ENCODE measurements at regions not wholly inside any gene's neighbourhood (a gene's known extent, or its start where the extent isn't known, plus 50 kb on each side); places are given as distances from the start of the nearest gene placed in this dataset.

GRCh38 chr20:23283096-23283850, 67.3 kb upstream of the NXT1 start:
- ATAC-seq: no peak
- DNase-seq (ENCODE audit: missing footprints): no peak

GRCh38 chr20:23282546-23282945, 68.0 kb upstream of the NXT1 start:
- ATAC-seq (no peak), DNase-seq (ENCODE audit: missing footprints) (peak; percentile 72)
- intact Hi-C loops (cut with DNase I): no loop called here

More at GRCh38 chr20:23283096-23283850, 67.3 kb upstream of the NXT1 start:
- intact Hi-C loops (cut with DNase I): no loop called here

GRCh38 chr20:23282111-23282510, 68.5 kb upstream of the NXT1 start:
- intact Hi-C loops (cut with DNase I): no loop called here
- DNase-seq (ENCODE audit: missing footprints) (no peak), ATAC-seq (no peak)

GRCh38 chr20:23279836-23280235, 70.8 kb upstream of the NXT1 start:
- ATAC-seq: no peak
- intact Hi-C loops (cut with DNase I): no loop called here
- DNase-seq (ENCODE audit: missing footprints): no peak

- ATAC-seq: no peak
- no peak for DNase-seq (ENCODE audit: missing footprints)
- intact Hi-C loops (cut with DNase I): no loop called here
Observed at GRCh38 chr20:23278172-23278571, 72.4 kb upstream of the NXT1 start.

GRCh38 chr20:23277316-23277715, 73.3 kb upstream of the NXT1 start:
- DNase-seq (ENCODE audit: missing footprints) (no peak), ATAC-seq (no peak)
- intact Hi-C loops (cut with DNase I): no loop called here

GRCh38 chr20:23273776-23274175, 76.8 kb upstream of the NXT1 start:
- ATAC-seq (no peak), DNase-seq (ENCODE audit: missing footprints) (peak; percentile 18)
- intact Hi-C loops (cut with DNase I): no loop called here

- DNase-seq (ENCODE audit: missing footprints) (no peak), ATAC-seq (no peak)
- intact Hi-C loops (cut with DNase I): no loop called here
Observed at GRCh38 chr20:23272176-23273029, 78.2 kb upstream of the NXT1 start.

- intact Hi-C loops (cut with DNase I): no loop called here
- peak; percentile 53 for ATAC-seq
- DNase-seq (ENCODE audit: missing footprints): peak; percentile 44
Observed at GRCh38 chr20:23270382-23270911, 80.1 kb upstream of the NXT1 start.

- intact Hi-C loops (cut with DNase I): no loop called here
- no peak for ATAC-seq
- no peak for DNase-seq (ENCODE audit: missing footprints)
Observed at GRCh38 chr20:23269954-23270353, 80.6 kb upstream of the NXT1 start.

- ATAC-seq (no peak), DNase-seq (ENCODE audit: missing footprints) (no peak)
- intact Hi-C loops (cut with DNase I): no loop called here
Observed at GRCh38 chr20:23268792-23269354, 81.7 kb upstream of the NXT1 start.

GRCh38 chr20:23267909-23268308, 82.7 kb upstream of the NXT1 start:
- intact Hi-C loops (cut with DNase I): no loop called here
- ATAC-seq (no peak), DNase-seq (ENCODE audit: missing footprints) (no peak)

- intact Hi-C loops (cut with DNase I): no loop called here
- ATAC-seq (no peak), DNase-seq (ENCODE audit: missing footprints) (peak; percentile 23)
Observed at GRCh38 chr20:23266530-23267398, 83.8 kb upstream of the NXT1 start.

- DNase-seq (ENCODE audit: missing footprints) (no peak), ATAC-seq (peak; percentile 23)
- intact Hi-C loops (cut with DNase I): no loop called here
Observed at GRCh38 chr20:23265226-23265625, 85.4 kb upstream of the NXT1 start.

- no peak for ATAC-seq
- intact Hi-C loops (cut with DNase I): no loop called here
- no peak for DNase-seq (ENCODE audit: missing footprints)
Observed at GRCh38 chr20:23264545-23264944, 86.0 kb upstream of the NXT1 start.

- intact Hi-C loops (cut with DNase I): no loop called here
- DNase-seq (ENCODE audit: missing footprints) (no peak), ATAC-seq (no peak)
Observed at GRCh38 chr20:23260181-23260840, 90.3 kb upstream of the NXT1 start.

GRCh38 chr20:23258747-23259121, 91.9 kb upstream of the NXT1 start:
- intact Hi-C loops (cut with DNase I): loop anchor here (5.0 kb wide), 1 partner anchor 34 kb away; no protein-coding TSS in a partner anchor
- ATAC-seq (no peak), DNase-seq (ENCODE audit: missing footprints) (peak; percentile 27)
